ENCODE measurements at regions not wholly inside any gene's neighbourhood (a gene's known extent, or its start where the extent isn't known, plus 50 kb on each side); places are given as distances from the start of the nearest gene placed in this dataset.
"Not testable (repeated sequence)": the region's sequence is repeated elsewhere in the genome, so short reads cannot be mapped to it uniquely, and the experiment has no call there.

DNA sequence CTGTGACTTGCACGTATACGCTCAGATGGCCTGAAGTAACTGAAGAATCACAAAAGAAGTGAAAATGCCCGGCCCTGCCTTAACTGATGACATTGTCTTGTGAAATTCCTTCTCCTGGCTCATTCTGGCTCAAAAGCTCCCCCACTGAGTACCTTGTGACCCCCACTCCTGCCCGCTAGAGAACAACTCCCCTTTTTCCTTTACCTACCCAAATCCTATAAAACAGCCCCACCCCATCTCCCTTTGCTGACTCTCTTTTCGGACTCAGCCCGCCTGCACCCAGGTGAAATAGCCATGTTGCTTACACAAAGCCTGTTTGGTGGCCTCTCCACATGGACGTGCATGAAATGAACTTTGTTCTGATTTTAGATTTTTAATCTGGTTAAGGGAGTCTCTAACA is 81.3 kb downstream of the EBNA1BP2 start:
- H3K14ac ChIP-seq (replicated peaks; ENCODE audit: low read depth, low read length); H4K8ac ChIP-seq (ENCODE audit: low read depth in 2 of 2, low read length in 2 of 2); H3K27ac ChIP-seq (ENCODE audit: insufficient read depth, low read length); H3K56ac ChIP-seq (ENCODE audit: extremely low read depth, insufficient read depth, low read length); BruUV-seq (replicated peaks); H3K4me2 ChIP-seq (ENCODE audit: low read depth, low read length); dilution Hi-C loops (cut with HindIII; ENCODE audit: low sequenced_read_pairs, unreplicated experiment); H3K9me3 ChIP-seq (ENCODE audit: control insufficient read depth, insufficient read depth, low read length); H3K18ac ChIP-seq (ENCODE audit: low read depth, low read length); H3K23ac ChIP-seq (ENCODE audit: low read depth, low read length); H3K9me1 ChIP-seq (ENCODE audit: insufficient read depth, low read length); ATAC-seq (ENCODE audit: low read depth); intact Hi-C loops (cut with micrococcal nuclease); H3K4ac ChIP-seq (ENCODE audit: low read depth, low read length); CTCF ChIA-PET; H3K4me3 ChIP-seq (ENCODE audit: insufficient read depth, low read depth, low read length); H3K4me1 ChIP-seq (ENCODE audit: control insufficient read depth, insufficient read depth, low read length); H2AFZ ChIP-seq (replicated peaks; ENCODE audit: low read length, poor library complexity); H4K20me1 ChIP-seq (ENCODE audit: insufficient read depth, low read length); H4K5ac ChIP-seq (ENCODE audit: low read depth, low read length); H2AK9ac ChIP-seq (replicated peaks; ENCODE audit: low read depth, low read length, poor library complexity); DNase-seq; H2BK5ac ChIP-seq (ENCODE audit: low read depth, low read length, poor library complexity, severe bottlenecking); H3K9ac ChIP-seq (ENCODE audit: low read depth, low read length); H2BK15ac ChIP-seq (ENCODE audit: low read depth, low read length); H2BK20ac ChIP-seq (ENCODE audit: low read depth, low read length); H4K91ac ChIP-seq (ENCODE audit: insufficient read depth, low read depth, low read length); H2BK120ac ChIP-seq (ENCODE audit: low read depth, low read length); H3K79me1 ChIP-seq (ENCODE audit: low read depth in 1 of 2, low read length in 2 of 2); H2AK5ac ChIP-seq (ENCODE audit: low read depth, low read length); H3K36me3 ChIP-seq (ENCODE audit: control insufficient read depth, insufficient read depth, low read length): not testable (repeated sequence)
- WGBS, 2 experiments (ENCODE audit: extremely low coverage in 2 of 2, insufficient read length in 1 of 2) = 60% methylated on average over 2 of the region's 7 CpGs; no CpG with 5 or more reads in 1 of the 2 experiments
- POLR2A ChIA-PET (ENCODE audit: unreplicated experiment) = interaction anchor here (0.6 kb wide), 1 partner anchor 421 kb away, joined by 3 read pairs; no protein-coding TSS in a partner anchor
- H3K27me3 ChIP-seq (ENCODE audit: control insufficient read depth, insufficient read depth, low read length) = peaks cover 16% of the 10 kb centered on the region
- in situ Hi-C loops (cut with MboI; ENCODE audit: low sequenced_read_pairs) = loop anchor here (25.0 kb wide), 1 partner anchor 504 kb away; no protein-coding TSS in a partner anchor

DNA sequence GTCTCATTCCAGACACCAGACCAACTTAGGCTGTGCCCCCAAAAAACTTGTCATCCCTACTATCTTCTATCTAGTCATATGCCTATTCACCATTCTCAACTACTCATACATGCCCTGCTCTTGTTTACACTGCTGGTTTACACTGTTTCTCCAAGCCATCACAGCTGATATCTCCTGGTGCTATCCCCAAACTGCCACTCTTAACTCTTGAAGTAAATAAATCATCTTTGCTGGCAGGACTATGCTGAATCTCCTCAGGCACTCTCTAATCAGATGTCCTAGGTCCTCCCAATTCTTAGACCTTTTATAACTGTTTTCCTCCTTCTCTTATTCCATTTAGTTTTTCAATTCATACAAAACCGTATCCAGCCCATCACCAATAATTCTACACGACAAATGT is 81.9 kb downstream of the EBNA1BP2 start:
- 65% methylated on average over 2 of the region's 2 CpGs; no CpG with 5 or more reads in 1 of the 2 experiments for WGBS, 2 experiments (ENCODE audit: extremely low coverage in 2 of 2, insufficient read length in 1 of 2)
- H3K27ac ChIP-seq (ENCODE audit: insufficient read depth, low read length); H3K9me3 ChIP-seq (ENCODE audit: control insufficient read depth, insufficient read depth, low read length); H3K14ac ChIP-seq (replicated peaks; ENCODE audit: low read depth, low read length); H3K4me3 ChIP-seq (ENCODE audit: insufficient read depth, low read depth, low read length); BruUV-seq (replicated peaks); H4K20me1 ChIP-seq (ENCODE audit: insufficient read depth, low read length); ATAC-seq (ENCODE audit: low read depth); H4K91ac ChIP-seq (ENCODE audit: insufficient read depth, low read depth, low read length); DNase-seq; H3K56ac ChIP-seq (ENCODE audit: extremely low read depth, insufficient read depth, low read length); H3K9ac ChIP-seq (ENCODE audit: low read depth, low read length); H3K79me1 ChIP-seq (ENCODE audit: low read depth in 1 of 2, low read length in 2 of 2); dilution Hi-C loops (cut with HindIII; ENCODE audit: low sequenced_read_pairs, unreplicated experiment); CTCF ChIA-PET; H2BK15ac ChIP-seq (ENCODE audit: low read depth, low read length); H3K9me1 ChIP-seq (ENCODE audit: insufficient read depth, low read length); POLR2A ChIA-PET (ENCODE audit: unreplicated experiment); H2AK5ac ChIP-seq (ENCODE audit: low read depth, low read length); H4K5ac ChIP-seq (ENCODE audit: low read depth, low read length); H2BK20ac ChIP-seq (ENCODE audit: low read depth, low read length); H3K23ac ChIP-seq (ENCODE audit: low read depth, low read length); intact Hi-C loops (cut with micrococcal nuclease); H2AK9ac ChIP-seq (replicated peaks; ENCODE audit: low read depth, low read length, poor library complexity); H3K4ac ChIP-seq (ENCODE audit: low read depth, low read length); H3K4me2 ChIP-seq (ENCODE audit: low read depth, low read length); H4K8ac ChIP-seq (ENCODE audit: low read depth in 2 of 2, low read length in 2 of 2); H3K18ac ChIP-seq (ENCODE audit: low read depth, low read length); H3K4me1 ChIP-seq (ENCODE audit: control insufficient read depth, insufficient read depth, low read length); H2AFZ ChIP-seq (replicated peaks; ENCODE audit: low read length, poor library complexity); H3K36me3 ChIP-seq (ENCODE audit: control insufficient read depth, insufficient read depth, low read length); H2BK5ac ChIP-seq (ENCODE audit: low read depth, low read length, poor library complexity, severe bottlenecking); H2BK120ac ChIP-seq (ENCODE audit: low read depth, low read length): not testable (repeated sequence)
- H3K27me3 ChIP-seq (ENCODE audit: control insufficient read depth, insufficient read depth, low read length) = peaks cover 16% of the 10 kb centered on the region
- in situ Hi-C loops (cut with MboI; ENCODE audit: low sequenced_read_pairs) = loop anchor here (25.0 kb wide), 1 partner anchor 503 kb away; no protein-coding TSS in a partner anchor
